Renal pelvis (tissue), 1 donor: ENCODE measurements at regions not wholly inside any gene's neighbourhood (a gene's known extent, or its start where the extent isn't known, plus 50 kb on each side); places are given as distances from the start of the nearest gene placed in this dataset.

Experiments
- DNase-seq: peaks from one replicate; pipeline ENCODE4 v3.0.0-alpha.2; 2013

- DNase-seq, result no peak
Measured at GRCh38 chr22:48395201-48395600, 1432.5 kb downstream of the BRD1 start.

- DNase-seq, result no peak
Measured at GRCh38 chr22:48394787-48395186, 1432.9 kb downstream of the BRD1 start.

- DNase-seq, result no peak
Measured at GRCh38 chr22:48393885-48394284, 1433.8 kb downstream of the BRD1 start.

GRCh38 chr22:48393041-48393370 is 1434.7 kb downstream of the BRD1 start:
- no peak for DNase-seq

- DNase-seq, result no peak
Measured at GRCh38 chr22:48391820-48392219, 1435.9 kb downstream of the BRD1 start.

- no peak for DNase-seq
Measured at GRCh38 chr22:48391171-48391711, 1436.4 kb downstream of the BRD1 start.

- DNase-seq, result no peak
Measured at GRCh38 chr22:48389916-48390315, 1437.8 kb downstream of the BRD1 start.

- no peak for DNase-seq
Measured at GRCh38 chr22:48382197-48382596, 1445.5 kb downstream of the BRD1 start.

GRCh38 chr22:48380016-48380665 is 1447.5 kb downstream of the BRD1 start:
- DNase-seq, result no peak

- DNase-seq, result no peak
Measured at GRCh38 chr22:48379371-48379770, 1448.3 kb downstream of the BRD1 start.

- DNase-seq, result no peak
Measured at GRCh38 chr22:48378673-48379072, 1449.0 kb downstream of the BRD1 start.

GRCh38 chr22:48376936-48377712 is 1450.5 kb downstream of the BRD1 start:
- no peak for DNase-seq

GRCh38 chr22:48376428-48376827 is 1451.2 kb downstream of the BRD1 start:
- DNase-seq, result no peak

- DNase-seq, result no peak
Measured at GRCh38 chr22:48373626-48374173, 1454.0 kb downstream of the BRD1 start.

- no peak for DNase-seq
Measured at GRCh38 chr22:48372390-48372789, 1455.3 kb downstream of the BRD1 start.

GRCh38 chr22:48371391-48371790 is 1456.3 kb downstream of the BRD1 start:
- DNase-seq, result no peak

- DNase-seq, result no peak
Measured at GRCh38 chr22:48370508-48371325, 1457.0 kb downstream of the BRD1 start.

GRCh38 chr22:48369789-48370507 is 1457.7 kb downstream of the BRD1 start:
- no peak for DNase-seq

- DNase-seq, result no peak
Measured at GRCh38 chr22:48368975-48369525, 1458.6 kb downstream of the BRD1 start.

GRCh38 chr22:48367731-48368130 is 1459.9 kb downstream of the BRD1 start:
- DNase-seq, result no peak

- no peak for DNase-seq
Measured at GRCh38 chr22:48366591-48366990, 1461.1 kb downstream of the BRD1 start.
